ENCODE measurements at regions not wholly inside any gene's neighbourhood (a gene's known extent, or its start where the extent isn't known, plus 50 kb on each side); places are given as distances from the start of the nearest gene placed in this dataset.

DNA sequence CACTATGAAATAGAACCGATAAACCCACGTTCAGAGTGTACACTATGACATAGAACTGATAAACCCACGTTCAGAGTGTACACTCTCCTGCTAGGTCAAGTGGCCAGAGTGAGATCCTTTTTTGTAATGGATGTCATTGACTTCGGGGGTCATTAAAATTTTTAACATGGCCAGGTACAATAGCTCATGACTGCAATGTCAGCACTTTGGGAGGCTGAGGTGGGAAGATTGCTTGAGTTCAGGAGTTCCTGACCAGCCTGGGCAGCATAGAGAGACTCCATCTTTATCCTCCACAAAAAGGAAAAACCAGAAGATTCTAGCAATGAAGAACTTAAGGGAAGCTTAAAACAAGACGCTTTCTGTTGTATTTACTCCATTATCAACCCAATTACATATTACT is 439.7 kb upstream of the FRG1 start:
- CTCF ChIA-PET, result no interaction called here
- no peak overlapping the region for H3K9ac ChIP-seq (ENCODE audit: low read length)
- no peaks in the 10 kb centered on the region for H3K9me3 ChIP-seq (ENCODE audit: low read length)
- H3F3A ChIP-seq (ENCODE audit: low read length, unreplicated experiment), result no peaks in the 10 kb centered on the region
- no peak overlapping the region for H2AFZ ChIP-seq (ENCODE audit: low read length)
- TF ChIP-seq EZH2phosphoT487 (IDR thresholded peaks at IDR 0.05; ENCODE audit: borderline replicate concordance, low read length), result no peak
- no peak for TF ChIP-seq EZH2 (IDR thresholded peaks at IDR 0.05; ENCODE audit: low read length, unreplicated experiment)
- TF ChIP-seq CTCF (conservative IDR thresholded peaks at IDR 0.05; ENCODE audit: low read depth, low read length), result no peak
- H3K4me3 ChIP-seq (ENCODE audit: low read length), result no peak overlapping the region
- DNase-seq (no peak), ATAC-seq (no peak)
- no peaks in the 10 kb centered on the region for H4K20me1 ChIP-seq (ENCODE audit: low read length)
- H3K4me2 ChIP-seq (ENCODE audit: low read length), result no peak overlapping the region
- intact Hi-C loops (cut with micrococcal nuclease), result no loop called here
- no peaks in the 10 kb centered on the region for H3K4me1 ChIP-seq (ENCODE audit: insufficient read depth, low read length)
- no TSS peak for BruUV-seq (replicated peaks)
- H3K79me2 ChIP-seq (ENCODE audit: low read length), result no peaks in the 10 kb centered on the region
- H3K27me3 ChIP-seq (ENCODE audit: low read length), result no peaks in the 10 kb centered on the region
- H3K9me2 ChIP-seq (replicated peaks; ENCODE audit: low read length), result no peaks in the 10 kb centered on the region
- H3K36me3 ChIP-seq (ENCODE audit: low read depth, low read length), result no peaks in the 10 kb centered on the region
- POLR2A ChIA-PET (ENCODE audit: unreplicated experiment), result no interaction called here
- no peak overlapping the region for H3K27ac ChIP-seq (ENCODE audit: low read length)

GRCh38 chr4:189502841-189503435 is 437.7 kb upstream of the FRG1 start:
- H4K20me1 ChIP-seq (ENCODE audit: low read length), result no peaks in the 10 kb centered on the region
- no peak overlapping the region for H3K27ac ChIP-seq (ENCODE audit: low read length)
- no peaks in the 10 kb centered on the region for H3F3A ChIP-seq (ENCODE audit: low read length, unreplicated experiment)
- TF ChIP-seq EZH2 (IDR thresholded peaks at IDR 0.05; ENCODE audit: low read length, unreplicated experiment), result no peak
- TF ChIP-seq EZH2phosphoT487 (IDR thresholded peaks at IDR 0.05; ENCODE audit: borderline replicate concordance, low read length), result no peak
- TF ChIP-seq CTCF (conservative IDR thresholded peaks at IDR 0.05; ENCODE audit: low read depth, low read length), result no peak
- no peak for DNase-seq
- no peaks in the 10 kb centered on the region for H3K79me2 ChIP-seq (ENCODE audit: low read length)
- H3K4me3 ChIP-seq (ENCODE audit: low read length), result no peak overlapping the region
- no peak for ATAC-seq
- H3K9me3 ChIP-seq (ENCODE audit: low read length), result no peaks in the 10 kb centered on the region
- no TSS peak for BruUV-seq (replicated peaks)
- H2AFZ ChIP-seq (ENCODE audit: low read length), result no peak overlapping the region
- ChIA-PET POLR2A (ENCODE audit: unreplicated experiment) (no interaction called here), CTCF (no interaction called here)
- H3K9ac ChIP-seq (ENCODE audit: low read length), result no peak overlapping the region
- intact Hi-C loops (cut with micrococcal nuclease), result no loop called here
- no peak overlapping the region for H3K4me2 ChIP-seq (ENCODE audit: low read length)
- H3K9me2 ChIP-seq (replicated peaks; ENCODE audit: low read length), result no peaks in the 10 kb centered on the region
- H3K36me3 ChIP-seq (ENCODE audit: low read depth, low read length), result no peaks in the 10 kb centered on the region
- no peaks in the 10 kb centered on the region for H3K4me1 ChIP-seq (ENCODE audit: insufficient read depth, low read length)
- H3K27me3 ChIP-seq (ENCODE audit: low read length), result no peaks in the 10 kb centered on the region

DNA sequence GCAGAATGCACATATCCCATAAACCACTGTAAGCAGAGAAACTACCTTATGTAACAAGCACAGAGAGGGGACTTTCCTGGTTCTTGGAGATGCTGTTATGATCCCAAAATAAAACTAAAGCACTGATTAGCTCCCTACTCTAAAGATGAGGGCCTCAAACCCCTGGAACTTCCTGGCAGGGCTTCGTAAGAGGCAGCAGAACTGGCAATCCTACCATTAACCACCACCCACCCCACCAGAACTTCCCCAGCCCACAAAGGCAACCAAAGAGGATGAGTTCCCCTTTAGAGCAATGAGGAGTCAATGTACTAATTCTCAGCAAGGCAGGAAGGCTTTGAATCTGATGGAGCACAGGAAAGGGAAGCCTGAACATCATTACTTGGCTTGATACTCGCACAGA is 436.5 kb upstream of the FRG1 start:
- no peak overlapping the region for H3K9ac ChIP-seq (ENCODE audit: low read length)
- H3K27ac ChIP-seq (ENCODE audit: low read length), result no peak overlapping the region
- H3K4me3 ChIP-seq (ENCODE audit: low read length), result no peak overlapping the region
- no TSS peak for BruUV-seq (replicated peaks)
- H3K79me2 ChIP-seq (ENCODE audit: low read length), result no peaks in the 10 kb centered on the region
- no peaks in the 10 kb centered on the region for H4K20me1 ChIP-seq (ENCODE audit: low read length)
- H3F3A ChIP-seq (ENCODE audit: low read length, unreplicated experiment), result no peaks in the 10 kb centered on the region
- no peaks in the 10 kb centered on the region for H3K27me3 ChIP-seq (ENCODE audit: low read length)
- intact Hi-C loops (cut with micrococcal nuclease), result no loop called here
- H3K4me2 ChIP-seq (ENCODE audit: low read length), result no peak overlapping the region
- no peaks in the 10 kb centered on the region for H3K9me3 ChIP-seq (ENCODE audit: low read length)
- DNase-seq (no peak), ATAC-seq (no peak)
- H3K36me3 ChIP-seq (ENCODE audit: low read depth, low read length), result no peaks in the 10 kb centered on the region
- H2AFZ ChIP-seq (ENCODE audit: low read length), result no peak overlapping the region
- no peaks in the 10 kb centered on the region for H3K9me2 ChIP-seq (replicated peaks; ENCODE audit: low read length)
- ChIA-PET CTCF (no interaction called here), POLR2A (ENCODE audit: unreplicated experiment) (no interaction called here)
- TF ChIP-seq EZH2phosphoT487 (IDR thresholded peaks at IDR 0.05; ENCODE audit: borderline replicate concordance, low read length), result no peak
- TF ChIP-seq EZH2 (IDR thresholded peaks at IDR 0.05; ENCODE audit: low read length, unreplicated experiment), result no peak
- H3K4me1 ChIP-seq (ENCODE audit: insufficient read depth, low read length), result no peaks in the 10 kb centered on the region

Data from PC-3 (cell line).